IgD-negative memory B cell (primary cell): ENCODE measurements at regions not wholly inside any gene's neighbourhood (a gene's known extent, or its start where the extent isn't known, plus 50 kb on each side); places are given as distances from the start of the nearest gene placed in this dataset.

ENCODE experiments used
- H3K27ac Mint-ChIP-seq, 3 donors: one replicate each; pipeline ENCODE4 v1.8.0; 2020 to 2022; ENCODE audit warnings: mild to moderate bottlenecking in 3 of 3, mixed read lengths in 3 of 3, moderate library complexity in 1 of 3
- H3K27me3 Mint-ChIP-seq: one replicate; pipeline ENCODE4 v1.8.0; 2021; ENCODE audit warnings: mixed read lengths
- H3K36me3 Mint-ChIP-seq: one replicate; pipeline ENCODE4 v1.8.0; 2020; ENCODE audit warnings: mild to moderate bottlenecking, mixed read lengths
- H3K4me1 Mint-ChIP-seq, 3 donors: one replicate each; pipeline ENCODE4 v1.8.0; 2020 to 2022; ENCODE audit warnings: mixed read lengths in 3 of 3, mild to moderate bottlenecking in 1 of 3
- H3K4me3 Mint-ChIP-seq, 4 donors: one replicate each; pipeline ENCODE4 v1.8.0; 2020 to 2022; ENCODE audit warnings: mild to moderate bottlenecking in 4 of 4, mixed read lengths in 4 of 4, moderate library complexity in 3 of 4
- H3K9me3 Mint-ChIP-seq, 3 donors: one replicate each; pipeline ENCODE4 v1.8.0; 2020 to 2021; ENCODE audit warnings: mixed read lengths in 3 of 3, mild to moderate bottlenecking in 1 of 3

DNA sequence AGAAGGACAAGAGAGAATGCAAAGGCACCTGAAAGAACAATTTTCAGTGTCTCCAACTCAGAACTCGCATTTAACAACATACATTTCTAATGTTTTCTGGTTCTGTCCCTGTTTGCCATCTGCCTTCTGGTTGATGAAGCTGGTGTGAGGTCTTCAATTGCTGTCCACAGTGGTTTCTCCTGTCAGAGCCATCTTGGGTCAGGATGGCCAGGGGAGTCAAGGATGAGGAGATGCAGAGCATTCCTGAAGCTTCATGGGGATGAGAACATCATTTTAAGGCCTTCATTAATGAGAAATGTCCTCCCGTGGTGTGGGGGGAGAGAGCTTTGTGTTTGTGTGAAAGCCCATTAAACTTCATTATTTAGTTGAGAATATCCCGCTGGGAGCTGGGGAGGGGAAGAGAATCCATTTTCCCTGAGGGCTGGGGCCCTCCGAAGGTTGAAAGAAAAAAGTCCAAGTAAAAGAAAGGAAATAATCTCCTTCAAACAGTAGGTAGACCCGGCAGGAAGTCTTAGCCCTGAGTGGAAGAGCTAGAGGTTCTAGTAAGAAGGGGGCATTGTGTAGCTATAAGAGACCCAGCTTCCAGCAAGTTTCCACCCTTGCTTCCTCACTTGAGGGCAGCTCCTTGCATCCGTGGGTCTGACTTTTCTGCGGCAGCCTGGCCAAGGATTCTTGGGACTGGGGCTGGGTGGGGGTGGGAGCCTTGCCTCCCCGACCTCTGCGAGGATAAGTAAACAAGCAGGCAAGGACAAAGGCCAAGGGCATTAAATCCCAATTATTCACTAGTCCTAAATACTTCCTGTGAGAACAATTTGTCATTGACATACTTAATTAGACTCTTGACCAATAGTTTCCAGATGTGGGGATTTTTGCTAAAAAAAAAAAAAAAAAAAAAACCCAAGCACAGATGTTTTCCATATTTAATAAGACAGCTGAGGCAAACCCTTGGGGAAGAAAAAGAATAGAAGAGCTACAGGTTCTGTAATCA, 119.2 kb downstream of the MSX2 start:
- Mint-ChIP-seq H3K27me3 (peaks cover 1% of the 10 kb centered on the region), H3K4me1 (no peaks in the 10 kb centered on the region), H3K4me3 (no peak overlapping the region), H3K9me3 (peaks cover 3 to 10% (median 4%) of the 10 kb centered on the region in 3 donors), H3K36me3 (no peaks in the 10 kb centered on the region), H3K27ac (no peak overlapping the region)

DNA sequence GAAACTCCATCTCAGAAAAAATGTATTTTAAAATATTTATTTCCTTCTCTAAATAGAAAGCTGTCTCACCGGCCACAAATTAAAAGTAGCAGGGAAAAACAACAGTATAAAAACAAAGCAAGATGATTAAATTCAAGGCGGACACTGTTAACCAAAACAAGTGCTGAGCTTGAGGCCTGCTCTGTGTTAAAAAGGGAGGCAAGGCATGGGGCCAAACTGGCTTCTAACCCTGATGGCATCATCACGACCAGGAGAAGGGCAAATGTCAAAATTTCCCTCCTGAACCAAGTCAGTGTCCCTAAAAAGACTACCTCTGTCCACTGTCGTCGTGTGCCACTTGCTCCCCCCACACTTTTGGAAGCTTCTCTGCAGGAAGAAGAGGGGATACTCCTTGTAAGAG, 116.1 kb downstream of the MSX2 start:
- Mint-ChIP-seq H3K27ac (no peak overlapping the region), H3K36me3 (no peaks in the 10 kb centered on the region), H3K4me3 (no peak overlapping the region), H3K9me3 (peaks cover 0 to 10% (median 0%) of the 10 kb centered on the region in 3 donors), H3K27me3 (peaks cover 1% of the 10 kb centered on the region), H3K4me1 (no peaks in the 10 kb centered on the region)

DNA sequence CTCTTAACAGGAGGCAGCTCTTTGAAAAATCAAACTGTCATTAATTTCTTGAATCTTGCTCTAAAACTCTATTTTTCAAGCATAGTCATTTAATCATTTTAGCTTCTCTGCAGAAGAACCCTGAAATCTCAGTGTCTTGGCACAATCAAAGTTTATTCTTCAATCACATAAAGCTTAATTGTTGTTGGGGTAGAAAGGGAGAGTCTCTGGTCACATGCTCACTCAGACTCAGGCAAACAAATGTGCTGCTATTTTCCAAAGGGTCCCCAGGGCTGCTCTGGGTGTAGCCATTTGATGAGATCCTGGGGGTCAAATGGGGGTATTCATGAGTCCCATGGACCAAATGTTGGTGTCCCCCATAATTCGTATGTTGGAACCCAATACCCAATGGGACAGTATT, 114.8 kb downstream of the MSX2 start:
- Mint-ChIP-seq H3K36me3 (no peaks in the 10 kb centered on the region), H3K9me3 (peaks cover 0 to 3% (median 0%) of the 10 kb centered on the region in 3 donors), H3K27me3 (peaks cover 1% of the 10 kb centered on the region), H3K4me1 (no peaks in the 10 kb centered on the region), H3K27ac (no peak overlapping the region), H3K4me3 (no peak overlapping the region)

DNA sequence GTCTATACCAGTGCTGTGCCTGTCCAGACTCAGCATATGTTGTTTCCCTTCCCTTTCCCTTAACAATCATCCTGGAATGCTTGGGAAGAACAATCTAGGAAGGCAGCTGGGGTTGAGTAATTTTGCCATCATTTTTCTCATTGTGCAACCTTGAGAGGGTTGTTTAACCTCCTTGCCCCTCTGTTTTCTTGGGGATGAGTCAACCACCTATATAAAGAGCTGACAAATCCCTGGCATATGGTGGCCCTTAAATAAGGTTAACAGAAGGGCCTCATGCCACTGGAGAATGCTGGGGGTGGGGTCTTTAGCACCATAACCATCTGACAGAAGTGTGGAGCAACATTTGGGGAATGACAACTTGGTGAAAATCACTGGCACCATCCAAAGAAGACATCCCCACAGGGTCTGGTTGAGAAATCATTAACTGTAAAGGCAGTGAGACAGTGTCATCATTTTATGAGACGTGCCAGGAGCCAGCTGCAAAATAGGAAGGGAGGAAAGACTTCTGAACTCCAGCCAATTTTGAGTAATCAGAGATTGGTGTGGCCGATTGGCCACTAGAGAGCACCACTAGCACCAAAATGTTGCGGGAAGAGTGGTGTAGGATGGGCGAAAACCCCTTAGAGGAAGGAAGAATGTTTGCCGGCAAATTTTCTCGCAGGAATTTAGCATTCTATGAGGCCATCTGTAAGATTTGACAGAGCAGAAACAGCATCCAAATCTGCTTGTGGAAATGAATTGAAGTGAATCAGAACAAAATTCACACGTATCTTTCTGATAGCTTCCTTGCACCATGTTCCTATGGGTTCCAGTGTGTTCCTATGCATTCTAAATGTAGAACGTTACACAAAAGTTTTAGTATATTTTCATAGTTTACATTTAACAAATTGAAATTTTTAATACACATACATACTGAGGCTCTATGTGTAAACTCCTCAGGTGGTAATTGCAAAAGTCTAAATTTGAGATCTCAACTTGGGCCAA, 113.8 kb downstream of the MSX2 start:
- Mint-ChIP-seq H3K36me3 (no peaks in the 10 kb centered on the region), H3K27me3 (peaks cover 1% of the 10 kb centered on the region), H3K27ac (no peak overlapping the region), H3K4me1 (no peaks in the 10 kb centered on the region), H3K4me3 (no peak overlapping the region), H3K9me3 (peaks cover 2 to 3% (median 3%) of the 10 kb centered on the region in 3 donors)

- Mint-ChIP-seq H3K4me1 (no peaks in the 10 kb centered on the region), H3K36me3 (no peaks in the 10 kb centered on the region), H3K27me3 (no peaks in the 10 kb centered on the region), H3K9me3 (peaks cover 0 to 4% (median 2%) of the 10 kb centered on the region in 3 donors), H3K4me3 (no peak overlapping the region), H3K27ac (no peak overlapping the region)
Measured at GRCh38 chr5:174834081-174834480, 109.7 kb downstream of the MSX2 start.

- Mint-ChIP-seq H3K27me3 (no peaks in the 10 kb centered on the region), H3K9me3 (peaks cover 0 to 4% (median 2%) of the 10 kb centered on the region in 3 donors), H3K36me3 (no peaks in the 10 kb centered on the region), H3K4me3 (no peak overlapping the region), H3K4me1 (no peaks in the 10 kb centered on the region), H3K27ac (no peak overlapping the region)
Measured at GRCh38 chr5:174832811-174833210, 108.4 kb downstream of the MSX2 start.

GRCh38 chr5:174832025-174832424, 107.6 kb downstream of the MSX2 start:
- no peak overlapping the region for H3K4me3 Mint-ChIP-seq
- no peak overlapping the region for H3K27ac Mint-ChIP-seq
- H3K36me3 Mint-ChIP-seq: no peaks in the 10 kb centered on the region
- H3K27me3 Mint-ChIP-seq: no peaks in the 10 kb centered on the region
- peaks cover 0 to 4% (median 2%) of the 10 kb centered on the region in 3 donors for H3K9me3 Mint-ChIP-seq
- H3K4me1 Mint-ChIP-seq: no peaks in the 10 kb centered on the region

GRCh38 chr5:174831031-174831660, 106.8 kb downstream of the MSX2 start:
- Mint-ChIP-seq H3K4me1 (no peaks in the 10 kb centered on the region), H3K36me3 (no peaks in the 10 kb centered on the region), H3K27ac (no peak overlapping the region), H3K4me3 (no peak overlapping the region), H3K27me3 (no peaks in the 10 kb centered on the region), H3K9me3 (peaks cover 0 to 4% (median 2%) of the 10 kb centered on the region in 3 donors)

DNA sequence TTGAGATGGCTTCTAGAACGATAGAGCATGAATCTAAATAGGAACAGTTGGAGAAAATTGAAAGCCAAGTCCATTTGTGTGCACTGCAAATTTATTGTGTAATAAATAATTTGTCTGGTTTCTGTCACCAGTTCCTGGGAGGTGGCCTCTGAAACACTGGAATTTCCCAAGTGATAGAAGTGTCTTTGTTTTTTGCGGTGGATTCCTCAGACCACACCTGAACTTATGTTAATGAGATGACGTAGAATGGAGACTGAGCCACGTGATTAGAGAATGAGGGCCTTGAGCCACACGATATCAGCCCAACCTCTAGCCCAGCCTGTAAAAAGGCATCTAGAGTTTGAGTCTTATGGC, 105.1 kb downstream of the MSX2 start:
- H3K36me3 Mint-ChIP-seq: no peaks in the 10 kb centered on the region
- no peak overlapping the region for H3K4me3 Mint-ChIP-seq
- H3K27ac Mint-ChIP-seq: no peak overlapping the region
- no peaks in the 10 kb centered on the region for H3K4me1 Mint-ChIP-seq
- peaks cover 1 to 4% (median 2%) of the 10 kb centered on the region in 3 donors for H3K9me3 Mint-ChIP-seq
- H3K27me3 Mint-ChIP-seq: peaks cover 1% of the 10 kb centered on the region

DNA sequence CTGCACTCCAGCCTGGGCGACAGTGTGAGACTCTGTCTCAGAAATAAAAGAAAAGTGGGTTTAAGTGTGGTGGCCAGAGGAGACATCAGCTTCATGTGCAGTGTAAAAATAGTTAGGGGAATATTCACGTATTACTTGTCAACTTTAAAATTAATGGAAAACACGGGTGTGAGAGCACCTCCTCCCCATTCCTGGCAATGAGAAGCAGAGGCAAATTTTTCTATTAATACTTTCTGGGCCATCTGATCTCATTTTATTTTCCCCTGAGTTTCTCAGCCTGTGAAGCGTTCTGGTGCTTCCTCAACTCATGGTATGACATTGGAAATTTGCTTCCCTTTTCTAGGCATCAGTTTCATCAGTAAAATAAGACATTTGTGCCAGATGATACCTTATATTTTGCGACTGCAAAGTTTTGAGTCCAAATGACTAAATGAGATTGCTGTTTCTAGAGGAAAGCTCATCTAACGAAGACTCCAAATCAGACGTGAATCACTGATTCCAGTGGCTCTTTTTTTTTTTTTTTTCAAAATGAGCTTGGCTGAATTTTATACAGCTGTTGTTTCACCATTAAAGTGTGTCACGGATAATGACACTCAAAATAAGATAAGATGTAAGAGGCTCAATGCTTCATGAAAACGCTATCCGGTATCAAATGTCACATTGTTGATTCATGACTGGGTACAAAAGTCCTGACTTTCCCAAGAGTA, 104.6 kb downstream of the MSX2 start:
- Mint-ChIP-seq H3K4me3 (no peak overlapping the region), H3K27me3 (peaks cover 1% of the 10 kb centered on the region), H3K27ac (no peak overlapping the region), H3K9me3 (peaks cover 2 to 4% (median 3%) of the 10 kb centered on the region in 3 donors), H3K4me1 (no peaks in the 10 kb centered on the region), H3K36me3 (no peaks in the 10 kb centered on the region)

DNA sequence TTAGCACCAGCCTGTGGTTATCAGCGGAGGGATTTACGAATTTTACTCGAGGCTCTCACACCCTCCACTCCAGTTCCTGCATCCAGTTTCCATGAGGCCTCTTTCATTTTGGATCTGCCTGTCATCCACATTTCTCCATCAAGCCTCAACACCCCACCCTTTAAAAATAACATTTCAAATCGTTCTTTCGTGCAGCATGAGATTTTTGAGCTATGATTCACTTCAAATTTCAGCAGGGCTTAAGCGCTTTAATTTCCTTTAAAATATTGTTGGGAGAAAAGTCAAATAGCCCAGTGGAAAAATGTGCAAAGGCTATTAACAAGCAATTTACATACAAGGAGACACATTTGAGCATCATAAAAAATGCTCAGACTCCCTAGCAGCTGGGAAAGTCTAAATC, 103.2 kb downstream of the MSX2 start:
- Mint-ChIP-seq H3K36me3 (no peaks in the 10 kb centered on the region), H3K27me3 (peaks cover 1% of the 10 kb centered on the region), H3K4me3 (no peak overlapping the region), H3K27ac (no peak overlapping the region), H3K9me3 (peaks cover 0 to 7% (median 0%) of the 10 kb centered on the region in 3 donors), H3K4me1 (no peaks in the 10 kb centered on the region)

- Mint-ChIP-seq H3K9me3 (peaks cover 0 to 7% (median 0%) of the 10 kb centered on the region in 3 donors), H3K27ac (no peak overlapping the region), H3K4me1 (no peaks in the 10 kb centered on the region), H3K4me3 (no peak overlapping the region), H3K36me3 (no peaks in the 10 kb centered on the region), H3K27me3 (peaks cover 1% of the 10 kb centered on the region)
Measured at GRCh38 chr5:174825587-174825986, 101.2 kb downstream of the MSX2 start.

DNA sequence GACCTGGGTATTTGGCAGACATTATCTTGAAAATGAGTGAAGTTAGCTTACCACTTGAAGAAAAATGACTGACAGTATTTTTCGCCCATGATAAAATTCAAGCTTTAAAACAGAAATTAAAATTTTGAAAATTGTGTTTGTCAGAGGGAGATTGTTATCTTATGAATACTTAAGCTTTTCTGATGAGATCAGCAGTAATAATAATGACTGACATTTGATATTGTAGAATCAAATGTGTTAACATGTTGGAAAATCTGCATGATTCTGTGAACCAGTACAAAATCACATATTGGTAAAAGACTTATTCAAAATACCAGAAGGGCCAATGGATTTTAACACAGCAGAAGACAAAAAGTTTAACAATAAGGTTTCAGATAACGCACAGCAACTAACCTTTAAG, 94.0 kb downstream of the MSX2 start:
- Mint-ChIP-seq H3K4me3 (no peak overlapping the region), H3K9me3 (peaks cover 3 to 10% (median 5%) of the 10 kb centered on the region in 3 donors), H3K27me3 (no peaks in the 10 kb centered on the region), H3K36me3 (no peaks in the 10 kb centered on the region), H3K27ac (no peak overlapping the region), H3K4me1 (no peaks in the 10 kb centered on the region)

- H3K27ac Mint-ChIP-seq: no peak overlapping the region
- H3K9me3 Mint-ChIP-seq: peaks cover 3 to 9% (median 5%) of the 10 kb centered on the region in 3 donors
- no peaks in the 10 kb centered on the region for H3K27me3 Mint-ChIP-seq
- H3K4me3 Mint-ChIP-seq: no peak overlapping the region
- H3K4me1 Mint-ChIP-seq: no peaks in the 10 kb centered on the region
- H3K36me3 Mint-ChIP-seq: no peaks in the 10 kb centered on the region
Measured at GRCh38 chr5:174817610-174818009, 93.2 kb downstream of the MSX2 start.
